Heart left ventricle (tissue), 16 donors: ENCODE measurements at regions not wholly inside any gene's neighbourhood (a gene's known extent, or its start where the extent isn't known, plus 50 kb on each side); places are given as distances from the start of the nearest gene placed in this dataset.
"Not testable (repeated sequence)": the region's sequence is repeated elsewhere in the genome, so short reads cannot be mapped to it uniquely, and the experiment has no call there.

ENCODE experiments used
- ATAC-seq, 4 donors: fragments of 200-7000 bp; cut with Tn5 transposase; one replicate each; pipeline ENCODE4 v1.9.1; 2020 to 2022; ENCODE audit warnings: moderate library complexity in 4 of 4, mild to moderate bottlenecking in 3 of 4, moderate number of reproducible peaks in 1 of 4
- DNase-seq, 5 donors: peaks; one replicate each; pipeline ENCODE4 v3.0.0-alpha.2; 2020
- H3K27ac ChIP-seq, 12 donors: fragments of 200-600 bp; sonication (generic) in 4 of 12; one replicate each; pipeline versions ENCODE4 v1.5.0 to v1.8.0; 2016 to 2022; ENCODE audit warnings: mild to moderate bottlenecking in 2 of 12
- H3K27me3 ChIP-seq, 9 donors: fragments of 200-600 bp; sonication (generic) in 2 of 9; one replicate each; pipeline versions ENCODE4 v1.5.1 to v1.8.0; 2016 to 2022; ENCODE audit warnings: mild to moderate bottlenecking in 3 of 9
- H3K36me3 ChIP-seq, 9 donors: fragments of 200-600 bp; sonication (generic) in 2 of 9; one replicate each; pipeline versions ENCODE4 v1.5.0 to v1.8.0; 2018 to 2022; ENCODE audit warnings: mild to moderate bottlenecking in 2 of 9
- H3K4me1 ChIP-seq, 12 donors: fragments of 200-600 bp; sonication (generic) in 4 of 12; one replicate each; pipeline versions ENCODE4 v1.5.0 to v1.8.0; 2016 to 2022; ENCODE audit warnings: mild to moderate bottlenecking in 3 of 12
- H3K4me3 ChIP-seq, 12 donors: fragments of 200-600 bp; sonication (generic) in 4 of 12; one replicate each; pipeline versions ENCODE4 v1.5.0 to v1.8.0; 2017 to 2022; ENCODE audit warnings: mild to moderate bottlenecking in 9 of 12, moderate library complexity in 4 of 12
- H3K9me3 ChIP-seq, 12 donors: fragments of 200-600 bp; sonication (generic) in 4 of 12; one replicate each; pipeline versions ENCODE4 v1.5.0 to v1.8.0; 2016 to 2022; ENCODE audit warnings: mild to moderate bottlenecking in 1 of 12
- CTCF ChIP-seq, 12 donors: fragments of 200-600 bp; sonication (generic) in 4 of 12; IDR thresholded peaks; one replicate each; pipeline versions ENCODE4 v1.5.0 to v1.8.0; 2018 to 2022; ENCODE audit warnings: antibody characterized with exemption in 12 of 12, mild to moderate bottlenecking in 5 of 12
- POLR2A ChIP-seq, 2 donors: fragments of 450-650 bp; IDR thresholded peaks; one replicate each; pipeline ENCODE4 v1.6.1; 2017; ENCODE audit warnings: antibody characterized with exemption in 2 of 2, mild to moderate bottlenecking in 2 of 2, moderate library complexity in 2 of 2
- WGBS, 4 donors: extraction: QIAGEN DNeasy Blood & Tissue Kit in 2 of 4; methylation state at CpG; one replicate each; pipeline versions ENCODE4 v1.1.5 to v1.1.7; 2013 to 2018; 5-methylcytosine and 5-hydroxymethylcytosine counted together
- intact Hi-C, 10 donors: fragments of 100-400 bp; cut with DNase I; formaldehyde crosslinking; loops; one replicate each; pipeline versions ENCODE4 v1.11.1 to v1.14.2; 2022
- donor health status: ischemic (EF 13 %, LVEDD 7.1; RV severe dilation, severe dysfunction).
- donor health status: healthy with polysubstance abuse.
- donor health status: DM: no; HTN: yes; CAD: no.
- donor health status: DM: no; HTN: no; CAD: no.
- donor health status: ischemic (EF 25% LVEDD 6.9; RV normal size, moderate dysfunction).
- donor health status: ischemic (EF 25% LVEDD 5.7; RV mildly dilated, moderate dysfunction).
- donor health status: healthy.
- donor health status: DM: yes; HTN: yes; CAD: no.
- donor health status: ischemic (EF 35%, LVEDD 5.7; RV mildly dilated, moderate dysfunction).
- donor health status: nonischemic (EF 11% LVEDD 7.7; RV severe dilation, severe dysfunction).
- donor health status: DM: yes; HTN: yes; CAD: no.
- donor health status: PGD.
- donor health status: ischemic (EF 29% LVEDD 5.4; RV normal size, mild dysfunction).
- donor health status: nonischemic (EF 23%, LVEDD 6.1; RV moderate dilation, normal function).

- Histone ChIP-seq H3K36me3 (no peaks in the 10 kb centered on the region), H3K4me1 (peaks cover 0 to 21% (median 6%) of the 10 kb centered on the region in 12 donors), H3K9me3 (peaks cover 0 to 2% (median 0%) of the 10 kb centered on the region in 12 donors), H3K27me3 (no peaks in the 10 kb centered on the region), H3K27ac (no peak overlapping the region), H3K4me3 (no peak overlapping the region)
- intact Hi-C loops: no loop called here
- TF ChIP-seq POLR2A (IDR thresholded peaks at IDR 0.05) (no peak), CTCF (IDR thresholded peaks at IDR 0.05) (no peak)
- DNase-seq: no peak
- no peak for ATAC-seq
- WGBS, 4 donors: 91 to 97% (median 95%) methylated on average over 3 of the region's 3 CpGs
Observed at GRCh38 chr10:33483816-33484190, 149.3 kb upstream of the NRP1 start.

GRCh38 chr10:33483124-33483815, 148.8 kb upstream of the NRP1 start:
- no peak for DNase-seq
- Histone ChIP-seq H3K4me1 (peaks cover 0 to 21% (median 6%) of the 10 kb centered on the region in 12 donors), H3K4me3 (no peak overlapping the region), H3K36me3 (no peaks in the 10 kb centered on the region), H3K27me3 (no peaks in the 10 kb centered on the region), H3K27ac (no peak overlapping the region), H3K9me3 (peaks cover 0 to 2% (median 0%) of the 10 kb centered on the region in 12 donors)
- 54 to 69% (median 64%) methylated on average over 5 of the region's 5 CpGs for WGBS, 4 donors
- TF ChIP-seq CTCF (IDR thresholded peaks at IDR 0.05) (no peak), POLR2A (IDR thresholded peaks at IDR 0.05) (no peak)
- intact Hi-C loops: no loop called here
- no peak for ATAC-seq

GRCh38 chr10:33482486-33482885, 148.0 kb upstream of the NRP1 start:
- H3K4me3 ChIP-seq: no peak overlapping the region
- intact Hi-C loops: no loop called here
- no peak overlapping the region for H3K27ac ChIP-seq
- no peaks in the 10 kb centered on the region for H3K27me3 ChIP-seq
- H3K36me3 ChIP-seq: no peaks in the 10 kb centered on the region
- no peak for DNase-seq
- peaks cover 0 to 21% (median 6%) of the 10 kb centered on the region in 12 donors for H3K4me1 ChIP-seq
- TF ChIP-seq POLR2A (IDR thresholded peaks at IDR 0.05) (no peak), CTCF (IDR thresholded peaks at IDR 0.05) (no peak)
- no peak for ATAC-seq
- 92 to 93% (median 93%) methylated on average over 5 of the region's 5 CpGs for WGBS, 4 donors
- H3K9me3 ChIP-seq: peaks cover 0 to 2% (median 0%) of the 10 kb centered on the region in 12 donors

GRCh38 chr10:33481184-33481583, 146.7 kb upstream of the NRP1 start:
- ATAC-seq: no peak
- intact Hi-C loops: no loop called here
- H3K4me3 ChIP-seq: no peak overlapping the region
- H3K27me3 ChIP-seq: no peaks in the 10 kb centered on the region
- DNase-seq: no peak
- H3K36me3 ChIP-seq: no peaks in the 10 kb centered on the region
- H3K4me1 ChIP-seq: peaks cover 0 to 27% (median 4%) of the 10 kb centered on the region in 12 donors
- TF ChIP-seq POLR2A (IDR thresholded peaks at IDR 0.05) (no peak), CTCF (IDR thresholded peaks at IDR 0.05) (no peak)
- no peak overlapping the region for H3K27ac ChIP-seq
- 83 to 98% (median 89%) methylated on average over 1 of the region's 1 CpG for WGBS, 4 donors
- H3K9me3 ChIP-seq: peaks cover 0 to 2% (median 0%) of the 10 kb centered on the region in 12 donors

- peaks cover 0 to 25% (median 4%) of the 10 kb centered on the region in 12 donors for H3K4me1 ChIP-seq
- intact Hi-C loops, H3K9me3 ChIP-seq, H3K4me3 ChIP-seq, ATAC-seq, H3K27ac ChIP-seq, DNase-seq, H3K36me3 ChIP-seq, H3K27me3 ChIP-seq: not testable (repeated sequence)
- WGBS, 4 donors: 97 to 99% (median 98%) methylated on average over 19 to 24 of the region's 24 CpGs; no CpG with 5 or more reads in 1 of the 4 donors
Observed at GRCh38 chr10:33480417-33480816, 145.9 kb upstream of the NRP1 start.
